ENCODE measurements at regions not wholly inside any gene's neighbourhood (a gene's known extent, or its start where the extent isn't known, plus 50 kb on each side); places are given as distances from the start of the nearest gene placed in this dataset.
A peak's percentile ranks its signal among the peaks of the same experiment; 100 is the strongest.

DNA sequence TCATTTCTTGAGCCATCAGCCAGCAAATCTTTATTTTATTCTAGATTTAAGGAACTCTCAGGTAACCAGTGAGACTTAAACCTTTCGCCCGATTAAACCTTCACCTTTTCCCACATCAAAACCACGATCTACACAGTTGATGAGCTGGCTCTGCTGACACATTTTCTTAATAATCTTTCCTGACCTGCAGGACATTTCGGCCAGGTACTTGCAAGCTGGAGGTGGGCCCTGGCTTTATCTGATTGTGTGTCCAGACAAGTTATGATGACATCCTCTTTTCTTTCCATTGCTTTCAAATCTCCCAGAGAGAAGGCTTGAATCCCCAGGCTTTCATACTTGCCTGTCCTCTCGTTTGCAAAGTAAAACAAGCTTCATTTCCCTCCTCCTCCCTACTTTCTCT is 144.2 kb downstream of the EFNB2 start:
- no peaks in the 10 kb centered on the region for H3K36me3 ChIP-seq
- intact Hi-C loops (cut with DNase I) = no loop called here
- no peak overlapping the region for H3K4me3 ChIP-seq
- WGBS, 2 donors = 91 to 92% methylated on average over 5 of the region's 5 CpGs
- H3K27ac ChIP-seq = no peak overlapping the region
- TF ChIP-seq, protein P1, sequence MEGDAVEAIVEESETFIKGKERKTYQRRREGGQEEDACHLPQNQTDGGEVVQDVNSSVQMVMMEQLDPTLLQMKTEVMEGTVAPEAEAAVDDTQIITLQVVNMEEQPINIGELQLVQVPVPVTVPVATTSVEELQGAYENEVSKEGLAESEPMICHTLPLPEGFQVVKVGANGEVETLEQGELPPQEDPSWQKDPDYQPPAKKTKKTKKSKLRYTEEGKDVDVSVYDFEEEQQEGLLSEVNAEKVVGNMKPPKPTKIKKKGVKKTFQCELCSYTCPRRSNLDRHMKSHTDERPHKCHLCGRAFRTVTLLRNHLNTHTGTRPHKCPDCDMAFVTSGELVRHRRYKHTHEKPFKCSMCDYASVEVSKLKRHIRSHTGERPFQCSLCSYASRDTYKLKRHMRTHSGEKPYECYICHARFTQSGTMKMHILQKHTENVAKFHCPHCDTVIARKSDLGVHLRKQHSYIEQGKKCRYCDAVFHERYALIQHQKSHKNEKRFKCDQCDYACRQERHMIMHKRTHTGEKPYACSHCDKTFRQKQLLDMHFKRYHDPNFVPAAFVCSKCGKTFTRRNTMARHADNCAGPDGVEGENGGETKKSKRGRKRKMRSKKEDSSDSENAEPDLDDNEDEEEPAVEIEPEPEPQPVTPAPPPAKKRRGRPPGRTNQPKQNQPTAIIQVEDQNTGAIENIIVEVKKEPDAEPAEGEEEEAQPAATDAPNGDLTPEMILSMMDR (IDR thresholded peaks at IDR 0.05) = no peak
- TF ChIP-seq POLR2AphosphoS5 (IDR thresholded peaks at IDR 0.05) (no peak), POLR2A (IDR thresholded peaks at IDR 0.05) (no peak), EP300 (IDR thresholded peaks at IDR 0.05) (no peak)
- no peaks in the 10 kb centered on the region for H3K4me1 ChIP-seq
- H3K27me3 ChIP-seq = no peaks in the 10 kb centered on the region
- H3K9me3 ChIP-seq = no peaks in the 10 kb centered on the region
- no peak for DNase-seq

DNA sequence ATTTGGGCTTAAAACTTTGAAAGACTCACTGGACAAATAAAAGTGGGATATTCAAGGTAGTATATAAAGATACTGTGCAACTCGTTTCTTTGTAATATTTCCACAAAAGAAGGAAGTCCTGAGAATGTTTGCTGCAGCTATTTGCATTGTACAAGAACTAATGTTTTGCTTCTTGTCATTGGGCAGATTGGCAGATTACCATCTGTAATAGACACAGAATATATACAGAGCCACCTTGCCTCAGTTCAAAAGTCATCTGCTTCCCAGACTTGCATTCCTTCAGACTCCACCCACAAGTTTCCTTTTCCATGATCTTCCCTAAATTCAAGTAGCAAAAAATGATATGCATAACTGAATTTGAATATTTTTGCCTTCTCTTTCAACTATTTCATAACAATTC is 145.1 kb downstream of the EFNB2 start:
- DNase-seq = no peak
- Histone ChIP-seq H3K27me3 (no peaks in the 10 kb centered on the region), H3K27ac (no peak overlapping the region), H3K9me3 (no peaks in the 10 kb centered on the region), H3K4me1 (no peaks in the 10 kb centered on the region), H3K4me3 (no peak overlapping the region), H3K36me3 (no peaks in the 10 kb centered on the region)
- TF ChIP-seq POLR2A (IDR thresholded peaks at IDR 0.05) (no peak), EP300 (IDR thresholded peaks at IDR 0.05) (no peak), POLR2AphosphoS5 (IDR thresholded peaks at IDR 0.05) (no peak)
- TF ChIP-seq, protein P1 (IDR thresholded peaks at IDR 0.05) = no peak
- WGBS, 2 donors = 5 to 48% methylated on average over 1 of the region's 1 CpG
- intact Hi-C loops (cut with DNase I) = no loop called here

DNA sequence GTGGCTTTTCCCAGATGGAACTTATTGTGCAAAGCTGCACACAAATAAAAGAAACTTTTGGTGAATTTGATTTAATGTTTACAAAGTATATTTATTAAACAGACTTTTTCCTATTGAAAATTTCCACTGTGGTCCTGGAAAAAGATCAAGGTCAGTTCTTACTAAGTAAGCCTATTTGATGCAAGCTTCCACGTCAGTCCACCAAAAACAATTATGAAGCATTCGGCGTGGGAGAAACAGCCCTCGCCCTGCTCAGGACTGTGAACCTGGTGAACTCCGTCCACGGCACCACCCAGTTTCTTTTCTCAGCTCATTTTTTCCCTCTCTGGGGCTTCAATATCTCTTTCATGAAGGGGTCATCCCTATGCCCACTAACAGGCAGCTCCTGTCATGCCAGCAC is 149.8 kb downstream of the EFNB2 start:
- no peaks in the 10 kb centered on the region for H3K9me3 ChIP-seq
- TF ChIP-seq EP300 (IDR thresholded peaks at IDR 0.05) (no peak), POLR2AphosphoS5 (IDR thresholded peaks at IDR 0.05) (no peak)
- 79 to 85% methylated on average over 6 of the region's 6 CpGs for WGBS, 2 donors
- H3K4me1 ChIP-seq = peaks cover 0 to 3% (median 0%) of the 10 kb centered on the region in 4 donors
- intact Hi-C loops (cut with DNase I) = no loop called here
- peak overlapping the region in 1 of 4 donors; percentile 20 for H3K27ac ChIP-seq
- H3K36me3 ChIP-seq = no peaks in the 10 kb centered on the region
- H3K27me3 ChIP-seq = no peaks in the 10 kb centered on the region
- no peak overlapping the region for H3K4me3 ChIP-seq
- no peak for DNase-seq

DNA sequence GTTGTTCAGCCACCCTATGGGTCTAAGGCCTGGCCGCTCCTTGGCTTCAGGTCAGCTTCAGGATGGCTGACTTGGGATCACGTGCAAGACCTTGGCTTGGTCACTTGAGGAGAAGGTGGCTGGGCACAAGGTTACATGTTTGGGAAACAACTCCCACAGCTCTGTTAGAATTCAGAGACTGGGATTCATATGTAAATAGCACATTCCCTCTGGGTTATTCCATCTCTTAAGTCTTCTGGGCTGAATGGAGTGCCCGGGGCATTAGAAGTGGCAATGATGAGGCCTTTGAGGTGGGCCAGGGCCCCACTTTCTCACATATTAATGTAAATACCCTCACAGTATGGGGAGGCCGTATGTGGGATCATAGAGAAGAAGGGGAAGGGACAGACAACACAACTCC is 150.9 kb downstream of the EFNB2 start:
- intact Hi-C loops (cut with DNase I) = no loop called here
- no peak overlapping the region for H3K27ac ChIP-seq
- H3K9me3 ChIP-seq = no peaks in the 10 kb centered on the region
- H3K4me3 ChIP-seq = no peak overlapping the region
- peaks cover 0 to 3% (median 0%) of the 10 kb centered on the region in 4 donors for H3K4me1 ChIP-seq
- 69 to 88% methylated on average over 4 of the region's 4 CpGs for WGBS, 2 donors
- no peak for DNase-seq
- H3K36me3 ChIP-seq = no peaks in the 10 kb centered on the region
- TF ChIP-seq POLR2AphosphoS5 (IDR thresholded peaks at IDR 0.05) = no peak
- TF ChIP-seq, protein P1 (IDR thresholded peaks at IDR 0.05) = no peak
- no peak for TF ChIP-seq POLR2A (IDR thresholded peaks at IDR 0.05)
- TF ChIP-seq EP300 (IDR thresholded peaks at IDR 0.05) = no peak
- no peaks in the 10 kb centered on the region for H3K27me3 ChIP-seq

DNA sequence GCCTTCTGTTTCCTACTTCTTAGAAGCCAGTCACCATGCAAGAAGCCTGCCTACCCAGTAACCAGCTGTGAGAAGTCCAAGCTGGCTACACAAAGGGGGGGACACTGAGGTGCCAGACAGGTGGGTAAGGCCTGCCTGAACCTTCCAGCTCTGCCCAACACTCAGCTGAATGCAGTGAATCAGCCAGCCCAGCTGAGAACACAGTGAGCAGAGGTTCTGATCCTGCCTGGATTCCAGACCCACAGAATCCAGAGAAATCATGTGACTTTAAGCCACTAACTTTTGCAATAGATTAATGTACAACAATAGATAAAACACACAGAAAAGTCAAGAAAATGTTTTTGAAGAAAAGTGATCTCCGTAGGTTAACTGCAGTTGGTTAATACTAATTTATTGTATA is 151.7 kb downstream of the EFNB2 start:
- no peak for DNase-seq
- Histone ChIP-seq H3K36me3 (no peaks in the 10 kb centered on the region), H3K9me3 (no peaks in the 10 kb centered on the region), H3K4me3 (no peak overlapping the region), H3K4me1 (peaks cover 0 to 3% (median 0%) of the 10 kb centered on the region in 4 donors), H3K27me3 (no peaks in the 10 kb centered on the region), H3K27ac (no peak overlapping the region)
- WGBS, 2 donors = 92 to 97% methylated on average over 1 of the region's 1 CpG
- intact Hi-C loops (cut with DNase I) = no loop called here
- TF ChIP-seq, protein P1 (IDR thresholded peaks at IDR 0.05) = no peak
- no peak for TF ChIP-seq EP300 (IDR thresholded peaks at IDR 0.05)
- no peak for TF ChIP-seq POLR2AphosphoS5 (IDR thresholded peaks at IDR 0.05)
- TF ChIP-seq POLR2A (IDR thresholded peaks at IDR 0.05) = no peak
